GM12878 (cell line): ENCODE measurements at regions not wholly inside any gene's neighbourhood (a gene's known extent, or its start where the extent isn't known, plus 50 kb on each side); places are given as distances from the start of the nearest gene placed in this dataset.

Experiments used
- ATAC-seq: fragments of 200-7000 bp; cut with Tn5 transposase; 3 replicates; pipeline ENCODE4 v1.9.1; 2020; ENCODE audit warnings: mild to moderate bottlenecking, moderate library complexity
- BruUV-seq: library from RNA; stranded (reverse); fragments of 400-500 nt; replicated peaks from 2 replicates; lab custom pipeline; 2021; lab: Mats Ljungman, UMichigan
- CTCF ChIA-PET: fragments of 300-600 bp; sonication (Branson Sonifier 250); formaldehyde crosslinking; extraction: SDS; loops from one replicate; lab custom pipeline; 2021; ENCODE audit warnings: inconsistent platforms; lab: Yijun Ruan, JAX
- POLR2A ChIA-PET: fragments of 350-600 bp; formaldehyde crosslinking; extraction: SDS; loops from one replicate; lab custom pipeline; 2021; ENCODE audit warnings: inconsistent platforms; lab: Charles Lee
- RAD21 ChIA-PET: fragments of 300-600 bp; sonication (Branson Sonifier 250); formaldehyde crosslinking; loops from one replicate; lab custom pipeline; 2023; ENCODE audit warnings: antibody characterized with exemption; ENCODE audit not compliant: unreplicated experiment; lab: Charles Lee
- SMC1A ChIA-PET: fragments of 300-600 bp; sonication (Branson Sonifier 250); formaldehyde crosslinking; loops from one replicate; lab custom pipeline; 2023; ENCODE audit not compliant: unreplicated experiment, uncharacterized antibody; lab: Charles Lee
- DNase-seq: peaks from one replicate; pipeline ENCODE4 v3.0.0-alpha.2; 2011; ENCODE audit warnings: low read depth, low spot score
- FAIRE-seq: peaks from 3 replicates; lab custom pipeline; 2011; peaks lifted over from hg19 to GRCh38; lab: Jason Lieb, UNC
- H2AFZ ChIP-seq: 2 replicates; pipeline ENCODE4 v1.6.0; 2011; ENCODE audit warnings: low read depth, low read length, control low read depth; ENCODE audit not compliant: control insufficient read depth
- H3K27ac ChIP-seq: 2 replicates; pipeline ENCODE4 v1.5.1; 2011; ENCODE audit warnings: control low read depth; ENCODE audit not compliant: control insufficient read depth, insufficient read depth
- H3K27me3 ChIP-seq, 2 experiments: replicated peaks in 1 of 2; 2 replicates each; pipeline versions ENCODE4 v1.6.0 to v1.6.1; 2011; ENCODE audit warnings: low read length in 1 of 2; ENCODE audit not compliant: control insufficient read depth in 2 of 2, insufficient read depth in 2 of 2
- H3K36me3 ChIP-seq, 2 experiments: 2 replicates each; pipeline ENCODE4 v1.5.1; 2011; ENCODE audit warnings: low read length in 1 of 2; ENCODE audit not compliant: control insufficient read depth in 2 of 2, insufficient read depth in 2 of 2
- H3K4me1 ChIP-seq: 2 replicates; pipeline ENCODE4 v1.6.1; 2011; ENCODE audit warnings: mild to moderate bottlenecking, low read length, moderate library complexity, mixed read lengths; ENCODE audit not compliant: control insufficient read depth, insufficient read depth
- H3K4me2 ChIP-seq: 2 replicates; pipeline ENCODE4 v1.6.0; 2011; ENCODE audit warnings: control low read depth; ENCODE audit not compliant: control insufficient read depth, insufficient read depth
- H3K4me3 ChIP-seq: fragments of 200-600 bp; sonication (generic); 2 replicates; pipeline ENCODE4 v1.5.1; 2016
- H3K79me2 ChIP-seq: 2 replicates; pipeline ENCODE4 v1.6.0; 2011; ENCODE audit warnings: low read length; ENCODE audit not compliant: control insufficient read depth, insufficient read depth
- H3K9ac ChIP-seq: 2 replicates; pipeline ENCODE4 v1.8.0; 2011; ENCODE audit warnings: low read length, control low read depth, mixed read lengths; ENCODE audit not compliant: control insufficient read depth, insufficient read depth
- H3K9me3 ChIP-seq: replicated peaks from 3 replicates; pipeline ENCODE4 v1.5.1; 2011; ENCODE audit warnings: mild to moderate bottlenecking, low read length; ENCODE audit not compliant: control insufficient read depth, insufficient read depth
- H4K20me1 ChIP-seq: 2 replicates; pipeline ENCODE4 v1.6.0; 2011; ENCODE audit not compliant: control insufficient read depth, insufficient read depth
- ASH2L ChIP-seq: fragments of 300-600, 200-600 bp; sonication (generic); IDR thresholded peaks from 2 replicates; pipeline ENCODE4 v1.6.1; 2017; ENCODE audit warnings: low read depth, mild to moderate bottlenecking, borderline replicate concordance
- BRCA1 ChIP-seq: IDR thresholded peaks from 2 replicates; pipeline ENCODE4 v1.6.1; 2011; ENCODE audit warnings: low read depth, low read length, improper control_type of control experiment
- CBX3 ChIP-seq: fragments of 200-600 bp; sonication (generic); IDR thresholded peaks from 2 replicates; pipeline ENCODE4 v1.6.1; 2016; ENCODE audit warnings: low read depth, borderline replicate concordance
- EP300 ChIP-seq, 2 experiments: fragments of 150-350 bp in 1 of 2; IDR thresholded peaks; 2 replicates each; pipeline ENCODE4 v1.6.1; 2011 to 2012; ENCODE audit warnings: low read depth in 2 of 2, low read length in 2 of 2, borderline replicate concordance in 1 of 2, improper control_type of control experiment in 1 of 2, inconsistent platforms in 1 of 2; ENCODE audit not compliant: control insufficient read depth in 1 of 2
- IKZF1 ChIP-seq: fragments of 450-650 bp; conservative IDR thresholded peaks from 2 replicates; pipeline ENCODE4 v1.6.1; 2017; ENCODE audit warnings: antibody characterized with exemption, mild to moderate bottlenecking
- JUNB ChIP-seq: IDR thresholded peaks from 2 replicates; pipeline ENCODE4 v1.6.1; 2016; ENCODE audit warnings: antibody characterized with exemption, mild to moderate bottlenecking
- NR2C2 ChIP-seq: IDR thresholded peaks from 2 replicates; pipeline ENCODE4 v1.6.1; 2011; ENCODE audit warnings: borderline replicate concordance, low read depth; ENCODE audit not compliant: control insufficient read depth, insufficient read length
- POLR2A ChIP-seq: IDR thresholded peaks from 2 replicates; pipeline ENCODE4 v1.6.1; 2011; ENCODE audit warnings: low read depth, mild to moderate bottlenecking, low read length
- SIN3A ChIP-seq: IDR thresholded peaks from 2 replicates; pipeline ENCODE4 v1.6.1; 2012; ENCODE audit warnings: low read depth, low read length, improper control_type of control experiment
- WGBS: methylation state at CpG from one replicate; pipeline ENCODE4 v1.1.6; 2016; ENCODE audit warnings: low lambda C conversion rate; ENCODE audit not compliant: insufficient replicate concordance, insufficient coverage; ENCODE audit errors: missing lambda C conversion rate; 5-methylcytosine and 5-hydroxymethylcytosine counted together
- in situ Hi-C: fragments of 300-500 bp; cut with MboI; formaldehyde crosslinking; loops from 9 replicates; pipeline ENCODE4 v1.14.3; 2018; ENCODE audit warnings: mixed read lengths
- intact Hi-C: fragments of 100-400 bp; cut with micrococcal nuclease; formaldehyde crosslinking; loops from one replicate; pipeline ENCODE4 v1.14.2; 2022; ENCODE audit not compliant: unreplicated experiment
- TF ChIP-seq, protein P1 (sequence below): IDR thresholded peaks from 2 replicates; pipeline ENCODE4 v1.6.1; 2012; ENCODE audit warnings: low read depth, low read length, improper control_type of control experiment
- TF ChIP-seq, protein P2 (sequence below): fragments of 450-650 bp; IDR thresholded peaks from 2 replicates; pipeline ENCODE4 v1.6.1; 2016; ENCODE audit warnings: mild to moderate bottlenecking
- TF ChIP-seq, protein P3 (sequence below): fragments of 450-650 bp; IDR thresholded peaks from 2 replicates; pipeline ENCODE4 v1.6.1; 2017; ENCODE audit warnings: low read depth, mild to moderate bottlenecking, moderate library complexity

DNA sequence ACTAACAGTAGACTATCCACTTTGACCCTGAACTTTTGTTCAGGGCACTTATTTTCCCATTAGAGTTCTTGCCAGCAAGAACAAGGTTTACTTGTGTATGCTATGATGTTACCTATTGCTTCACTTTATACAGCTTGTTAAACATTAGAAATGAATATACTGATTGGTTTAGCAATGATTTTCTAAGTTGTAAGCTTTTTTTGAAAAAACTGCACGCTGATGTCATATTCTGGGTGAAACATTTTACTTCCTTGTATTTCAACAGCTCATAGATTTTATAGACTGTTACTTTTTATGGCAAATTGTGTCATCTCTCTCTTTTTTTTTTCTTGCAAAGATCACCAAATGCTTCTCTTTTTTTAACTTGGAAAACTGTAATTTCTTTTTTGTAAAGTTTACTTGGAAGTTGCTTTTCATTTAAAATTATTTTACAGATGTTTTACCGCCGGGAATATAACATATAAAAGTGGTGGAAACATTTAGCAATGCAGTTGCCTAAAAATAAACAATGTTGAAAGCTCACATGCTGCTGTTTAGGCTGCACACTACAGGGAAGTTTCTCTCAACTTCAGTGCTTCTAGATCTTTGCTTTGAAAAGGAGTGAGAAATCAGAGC is 215.3 kb upstream of the NFIA start:
- WGBS = 5% methylated on average over 3 of the region's 3 CpGs
- H3K9me3 ChIP-seq = no peaks in the 10 kb centered on the region
- POLR2A ChIA-PET = interaction anchor here (0.5 kb wide), 1 partner anchor 19 kb away, joined by 4 read pairs; no protein-coding TSS in a partner anchor
- BruUV-seq = no TSS peak
- H3K27ac ChIP-seq = no peak overlapping the region
- no peak overlapping the region for H3K4me2 ChIP-seq
- H3K4me3 ChIP-seq = no peak overlapping the region
- no peaks in the 10 kb centered on the region for H3K4me1 ChIP-seq
- H3K79me2 ChIP-seq = no peaks in the 10 kb centered on the region
- TF ChIP-seq, protein P1, sequence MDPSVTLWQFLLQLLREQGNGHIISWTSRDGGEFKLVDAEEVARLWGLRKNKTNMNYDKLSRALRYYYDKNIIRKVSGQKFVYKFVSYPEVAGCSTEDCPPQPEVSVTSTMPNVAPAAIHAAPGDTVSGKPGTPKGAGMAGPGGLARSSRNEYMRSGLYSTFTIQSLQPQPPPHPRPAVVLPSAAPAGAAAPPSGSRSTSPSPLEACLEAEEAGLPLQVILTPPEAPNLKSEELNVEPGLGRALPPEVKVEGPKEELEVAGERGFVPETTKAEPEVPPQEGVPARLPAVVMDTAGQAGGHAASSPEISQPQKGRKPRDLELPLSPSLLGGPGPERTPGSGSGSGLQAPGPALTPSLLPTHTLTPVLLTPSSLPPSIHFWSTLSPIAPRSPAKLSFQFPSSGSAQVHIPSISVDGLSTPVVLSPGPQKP = no peak
- TF ChIP-seq POLR2A (no peak), SIN3A (no peak), NR2C2 (no peak)
- H3K27me3 ChIP-seq = no peaks in the 10 kb centered on the region
- intact Hi-C loops = no loop called here
- CTCF ChIA-PET = interaction anchor here (0.7 kb wide), 1 partner anchor 98 kb away, joined by 4 read pairs; no protein-coding TSS in a partner anchor
- no peaks in the 10 kb centered on the region for H4K20me1 ChIP-seq
- no peak for ATAC-seq
- SMC1A ChIA-PET = no interaction called here
- in situ Hi-C loops = no loop called here
- no peak for FAIRE-seq
- RAD21 ChIA-PET = no interaction called here
- DNase-seq = no peak
- no peaks in the 10 kb centered on the region for H3K36me3 ChIP-seq
- H3K9ac ChIP-seq = no peak overlapping the region
- H2AFZ ChIP-seq = no peak overlapping the region

DNA sequence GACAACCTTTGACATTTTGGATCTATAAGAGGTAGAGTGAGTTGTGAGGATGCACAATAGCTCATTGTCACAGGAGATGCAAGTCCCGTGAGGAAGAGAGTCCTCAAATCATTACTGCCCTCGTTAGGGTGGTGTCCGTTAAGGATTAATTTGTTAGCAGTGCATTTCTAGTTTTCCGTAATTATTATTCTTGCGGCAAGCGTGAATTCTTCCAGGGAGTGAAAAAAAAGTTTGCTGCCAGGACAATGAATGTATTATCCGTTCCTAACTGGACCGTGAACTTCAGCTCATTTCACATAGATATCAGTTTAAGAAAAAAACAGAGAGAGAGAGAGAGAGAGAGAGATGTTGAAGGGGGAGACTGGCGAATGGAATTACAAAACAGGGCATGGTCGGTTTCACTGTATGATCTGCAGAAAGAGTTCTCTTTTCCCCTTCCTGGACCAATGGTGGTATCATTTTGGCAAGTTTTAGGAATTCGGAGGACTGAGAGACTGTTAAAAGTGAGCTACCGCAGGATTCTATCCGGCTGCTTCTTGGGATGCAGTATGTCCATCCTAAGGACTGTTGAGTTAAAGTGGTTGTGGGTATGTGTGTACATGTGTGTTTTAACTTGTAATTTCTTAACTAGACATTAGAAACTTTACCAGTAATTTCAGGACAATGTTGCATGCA is 216.0 kb upstream of the NFIA start:
- SMC1A ChIA-PET = no interaction called here
- POLR2A ChIA-PET = interaction anchor here (0.5 kb wide), 1 partner anchor 18 kb away, joined by 4 read pairs; no protein-coding TSS in a partner anchor
- Histone ChIP-seq H3K9ac (no peak overlapping the region), H3K4me3 (no peak overlapping the region), H3K27me3 (no peaks in the 10 kb centered on the region), H2AFZ (no peak overlapping the region), H3K27ac (no peak overlapping the region), H3K4me2 (no peak overlapping the region), H3K4me1 (no peaks in the 10 kb centered on the region), H3K9me3 (no peaks in the 10 kb centered on the region), H4K20me1 (no peaks in the 10 kb centered on the region), H3K79me2 (no peaks in the 10 kb centered on the region), H3K36me3 (no peaks in the 10 kb centered on the region)
- CTCF ChIA-PET = interaction anchor here (0.5 to 0.7 kb wide), 2 partner anchors 19 to 99 kb away, joined by 3 to 4 read pairs; no protein-coding TSS in a partner anchor
- FAIRE-seq (no peak), ATAC-seq (no peak), DNase-seq (no peak)
- in situ Hi-C loops = no loop called here
- 46% methylated on average over 13 of the region's 13 CpGs for whole genome bisulfite sequencing
- intact Hi-C loops = no loop called here
- TF ChIP-seq ASH2L = no peak
- TF ChIP-seq, protein P2, sequence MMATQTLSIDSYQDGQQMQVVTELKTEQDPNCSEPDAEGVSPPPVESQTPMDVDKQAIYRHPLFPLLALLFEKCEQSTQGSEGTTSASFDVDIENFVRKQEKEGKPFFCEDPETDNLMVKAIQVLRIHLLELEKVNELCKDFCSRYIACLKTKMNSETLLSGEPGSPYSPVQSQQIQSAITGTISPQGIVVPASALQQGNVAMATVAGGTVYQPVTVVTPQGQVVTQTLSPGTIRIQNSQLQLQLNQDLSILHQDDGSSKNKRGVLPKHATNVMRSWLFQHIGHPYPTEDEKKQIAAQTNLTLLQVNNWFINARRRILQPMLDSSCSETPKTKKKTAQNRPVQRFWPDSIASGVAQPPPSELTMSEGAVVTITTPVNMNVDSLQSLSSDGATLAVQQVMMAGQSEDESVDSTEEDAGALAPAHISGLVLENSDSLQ = no peak
- no peak for TF ChIP-seq IKZF1
- TF ChIP-seq EP300 (IDR thresholded peaks at IDR 0.05; ENCODE audit: borderline replicate concordance in 1 of 2, control insufficient read depth in 1 of 2, low read depth in 2 of 2, low read length in 2 of 2) = no peak
- no peak for TF ChIP-seq POLR2A
- no peak for TF ChIP-seq CBX3
- no peak for TF ChIP-seq JUNB
- TF ChIP-seq, protein P3, sequence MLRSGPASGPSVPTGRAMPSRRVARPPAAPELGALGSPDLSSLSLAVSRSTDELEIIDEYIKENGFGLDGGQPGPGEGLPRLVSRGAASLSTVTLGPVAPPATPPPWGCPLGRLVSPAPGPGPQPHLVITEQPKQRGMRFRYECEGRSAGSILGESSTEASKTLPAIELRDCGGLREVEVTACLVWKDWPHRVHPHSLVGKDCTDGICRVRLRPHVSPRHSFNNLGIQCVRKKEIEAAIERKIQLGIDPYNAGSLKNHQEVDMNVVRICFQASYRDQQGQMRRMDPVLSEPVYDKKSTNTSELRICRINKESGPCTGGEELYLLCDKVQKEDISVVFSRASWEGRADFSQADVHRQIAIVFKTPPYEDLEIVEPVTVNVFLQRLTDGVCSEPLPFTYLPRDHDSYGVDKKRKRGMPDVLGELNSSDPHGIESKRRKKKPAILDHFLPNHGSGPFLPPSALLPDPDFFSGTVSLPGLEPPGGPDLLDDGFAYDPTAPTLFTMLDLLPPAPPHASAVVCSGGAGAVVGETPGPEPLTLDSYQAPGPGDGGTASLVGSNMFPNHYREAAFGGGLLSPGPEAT = no peak
- no peak for TF ChIP-seq BRCA1
- RAD21 ChIA-PET = no interaction called here
- BruUV-seq = no TSS peak
